ENCODE measurements at regions not wholly inside any gene's neighbourhood (a gene's known extent, or its start where the extent isn't known, plus 50 kb on each side); places are given as distances from the start of the nearest gene placed in this dataset.
"Not testable (repeated sequence)": the region's sequence is repeated elsewhere in the genome, so short reads cannot be mapped to it uniquely, and the experiment has no call there.

GRCh38 chr2:167681234-167682015 lies 566.0 kb downstream of the STK39 start:
- DNase-seq, result no peak

DNA sequence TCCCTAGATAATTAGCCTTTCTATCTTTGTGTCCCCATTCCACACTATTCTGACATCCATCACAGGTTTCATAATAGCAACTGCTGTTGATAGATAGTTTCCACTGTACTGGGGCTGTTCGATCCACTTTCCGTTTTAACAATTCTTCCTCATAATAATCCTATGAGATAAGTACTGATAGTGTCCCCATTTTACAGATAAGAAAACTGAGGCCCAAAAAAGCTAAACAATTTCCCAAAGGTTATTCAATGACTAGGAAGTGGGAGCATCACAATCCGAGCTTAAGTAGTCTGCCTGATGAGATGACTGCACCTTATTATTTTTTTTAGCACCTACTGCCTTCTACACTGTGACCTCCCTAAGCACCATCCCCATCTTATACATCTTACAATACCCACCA lies 569.2 kb downstream of the STK39 start:
- no peak for DNase-seq

- no peak for DNase-seq
Measured at GRCh38 chr2:167675906-167676305, 571.5 kb downstream of the STK39 start.

GRCh38 chr2:167670588-167670987 lies 576.8 kb downstream of the STK39 start:
- DNase-seq, result no peak

DNA sequence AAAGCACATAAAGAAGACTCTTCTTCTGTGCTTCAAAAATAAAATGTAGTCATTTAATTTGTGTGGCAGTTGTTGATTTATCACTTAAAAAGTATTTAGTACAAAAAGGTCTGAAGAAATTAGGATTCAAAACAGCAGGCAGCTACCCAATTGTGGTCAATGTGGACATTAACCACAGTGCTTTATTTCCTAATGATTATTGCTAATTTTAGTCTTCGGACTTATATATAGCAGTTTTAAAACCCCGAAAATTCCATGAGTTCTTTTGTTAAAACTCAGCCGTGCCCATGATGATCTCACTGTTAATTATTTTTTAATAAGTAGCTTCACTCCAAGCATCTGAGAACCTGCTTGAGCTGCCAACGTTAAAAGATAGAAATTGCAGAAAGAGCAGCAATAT lies 594.3 kb downstream of the STK39 start:
- DNase-seq, result no peak

DNA sequence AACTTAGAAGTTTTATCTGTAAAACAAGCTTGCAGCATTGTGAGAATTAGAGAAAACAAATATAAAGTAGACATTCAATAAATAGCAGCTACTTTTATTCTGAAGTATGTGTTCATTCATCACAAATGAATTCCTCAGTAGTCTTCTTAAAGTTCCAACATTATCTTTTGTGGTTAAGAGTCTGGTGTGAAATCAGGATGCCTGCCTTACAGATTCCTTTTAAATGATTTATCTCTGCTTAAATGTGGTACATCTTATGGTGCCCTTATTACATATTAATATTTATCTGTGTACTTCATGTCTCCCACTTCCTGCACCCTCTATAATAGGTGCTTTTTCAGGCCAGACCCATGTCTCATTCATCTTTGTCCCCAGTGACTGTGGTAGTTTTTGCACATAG lies 595.0 kb downstream of the STK39 start:
- DNase-seq, result no peak

DNA sequence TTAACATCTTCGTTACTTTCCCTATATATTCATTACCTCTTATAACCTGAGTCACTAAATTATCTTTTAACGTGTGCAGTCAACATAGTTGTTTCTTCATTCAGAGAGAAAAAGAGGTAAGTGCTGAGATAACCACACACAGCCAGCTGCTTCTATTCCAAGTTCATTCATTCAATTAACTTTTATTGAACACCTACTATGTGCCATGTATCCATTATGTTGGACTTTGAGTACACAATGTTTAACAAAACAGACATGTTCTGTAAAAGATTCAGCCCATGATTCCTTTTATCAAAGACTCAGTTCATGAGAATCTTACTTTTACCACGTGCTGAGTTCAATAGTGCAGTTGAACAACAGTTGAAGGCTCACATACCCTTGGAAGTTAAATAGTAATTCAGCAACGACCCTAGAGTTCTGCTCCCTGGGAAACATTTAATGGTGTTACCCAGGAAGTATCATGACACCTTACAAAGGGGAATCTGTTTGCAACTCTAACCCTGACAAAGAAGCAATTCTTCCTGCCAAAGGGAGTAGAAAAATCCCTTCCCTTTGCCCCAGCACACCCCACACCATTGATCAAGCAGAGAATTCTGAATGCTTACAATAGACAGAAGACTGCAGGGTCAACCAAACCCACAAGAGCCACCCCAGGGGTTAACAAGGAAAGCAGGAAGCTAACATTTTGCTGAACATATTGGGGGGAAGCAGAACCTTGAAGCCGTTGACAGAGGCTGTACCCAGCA lies 595.8 kb downstream of the STK39 start:
- DNase-seq, result no peak

GRCh38 chr2:167646557-167646956 lies 600.8 kb downstream of the STK39 start:
- DNase-seq, result no peak

DNA sequence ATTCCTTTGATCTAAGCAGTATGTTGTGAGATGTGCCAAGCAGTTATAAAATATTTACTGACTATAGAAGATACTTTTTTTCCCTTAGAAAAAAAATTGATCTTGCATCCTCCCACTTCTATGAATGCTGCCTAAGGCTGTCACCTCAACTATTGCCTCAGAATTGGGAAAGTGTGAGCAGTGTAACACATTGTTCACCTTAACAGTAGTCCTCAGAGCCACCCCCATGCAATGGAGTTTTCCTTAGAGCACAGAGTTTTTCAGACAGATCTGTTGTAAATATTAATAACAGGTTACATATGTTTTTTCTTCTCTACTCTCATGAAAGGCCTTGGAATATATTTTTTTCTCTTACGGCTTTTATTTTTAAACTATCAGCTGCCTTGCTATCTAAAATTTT lies 607.3 kb downstream of the STK39 start:
- no peak for DNase-seq

DNA sequence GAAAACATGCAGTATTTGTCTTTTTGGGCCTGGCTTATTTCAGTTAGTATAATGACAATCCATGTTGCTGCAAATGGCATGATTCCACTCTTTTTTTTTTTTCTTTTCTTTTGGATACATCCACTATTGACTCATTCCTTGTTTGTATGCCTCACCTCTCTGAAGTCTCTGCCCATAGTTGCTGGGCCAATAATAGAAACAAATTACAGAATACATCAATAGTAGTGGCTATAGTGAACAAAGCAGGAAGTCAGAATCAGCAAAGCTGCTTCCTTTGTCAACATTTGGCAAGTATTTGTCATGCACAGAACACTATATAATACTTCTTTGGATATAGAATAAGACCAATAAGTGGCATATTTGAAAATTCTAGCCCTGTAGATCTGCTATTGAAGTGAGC lies 609.7 kb downstream of the STK39 start:
- DNase-seq, result no peak

- not testable (repeated sequence) for DNase-seq
Measured at GRCh38 chr2:167632271-167632670, 615.1 kb downstream of the STK39 start.

GRCh38 chr2:167626961-167627360 lies 620.4 kb downstream of the STK39 start:
- no peak for DNase-seq

DNA sequence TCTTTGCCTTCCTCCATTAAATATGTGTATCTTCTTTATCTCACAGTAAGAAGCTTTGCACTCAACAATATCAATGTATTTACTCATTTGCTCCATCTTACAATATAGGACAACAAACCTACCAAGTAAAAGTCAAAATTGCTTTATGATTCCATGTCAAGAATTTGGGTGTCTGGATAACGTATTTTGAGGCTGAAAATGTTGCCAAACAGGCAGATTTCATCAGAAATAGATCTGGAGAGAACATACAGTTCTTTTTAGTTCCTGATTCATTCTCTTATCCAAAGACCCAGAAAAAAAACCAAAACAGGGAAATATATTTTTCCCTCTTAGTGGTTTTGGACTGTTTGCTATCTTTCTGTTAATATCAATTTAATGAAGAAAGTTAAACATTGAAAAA lies 621.1 kb downstream of the STK39 start:
- no peak for DNase-seq

GRCh38 chr2:167616997-167617396 lies 630.4 kb downstream of the STK39 start:
- DNase-seq, result no peak

- no peak for DNase-seq
Measured at GRCh38 chr2:167613471-167613870, 633.9 kb downstream of the STK39 start.

DNA sequence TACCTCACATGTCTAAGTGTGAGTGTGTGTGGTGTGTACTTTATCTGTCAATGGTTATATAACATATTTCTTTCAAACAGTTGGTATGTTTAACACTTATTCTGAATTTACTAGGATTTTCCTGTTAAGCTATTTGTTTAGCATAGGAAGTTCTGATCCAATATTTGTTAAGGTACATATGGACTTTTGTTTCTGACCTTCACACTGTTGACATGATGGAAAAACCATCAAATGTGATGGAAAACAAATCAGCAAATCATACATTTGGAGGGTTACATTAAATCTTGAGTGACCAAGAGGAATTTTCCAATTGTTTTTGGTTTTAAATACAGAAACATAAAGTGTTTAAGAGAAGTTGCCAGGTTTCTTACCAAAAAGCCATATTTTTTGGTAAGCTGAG lies 638.9 kb downstream of the STK39 start:
- no peak for DNase-seq

DNA sequence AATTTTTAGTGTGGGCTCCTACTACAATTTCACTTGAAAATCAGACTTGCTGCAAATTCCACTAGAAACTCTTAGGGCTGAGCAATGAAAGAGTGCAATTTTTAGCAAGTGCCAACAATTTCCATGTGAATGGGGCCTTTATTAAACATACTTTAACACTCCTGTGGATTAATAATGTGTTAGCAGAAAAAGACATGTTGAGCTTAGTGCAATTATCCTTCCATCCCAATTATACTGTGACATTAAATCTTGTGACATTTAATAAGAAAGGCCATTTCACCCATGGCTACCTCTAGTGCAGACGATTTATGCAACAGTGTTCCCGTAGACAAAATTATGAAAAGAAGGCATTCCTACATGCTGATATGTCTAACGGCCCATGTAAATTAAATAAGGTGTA lies 639.7 kb downstream of the STK39 start:
- no peak for DNase-seq

DNA sequence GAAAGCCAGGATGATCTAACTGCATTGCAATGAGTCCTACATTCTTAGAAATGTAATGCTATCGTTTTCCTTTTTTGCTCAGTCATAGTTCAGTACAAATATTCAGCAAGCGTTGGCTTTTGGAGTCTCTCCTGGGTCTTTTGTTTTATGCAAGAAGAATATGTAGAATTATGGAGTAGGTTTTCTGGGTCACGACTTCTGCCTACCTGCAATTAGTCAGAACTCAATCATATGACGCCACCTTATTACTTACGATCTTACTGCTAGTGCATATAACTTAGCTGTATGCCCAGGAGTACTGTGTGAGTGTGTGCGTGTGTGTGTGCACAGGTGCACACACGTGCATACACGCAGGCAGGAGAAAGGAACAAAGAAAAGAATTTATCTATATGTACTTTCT lies 640.2 kb downstream of the STK39 start:
- DNase-seq, result no peak

- DNase-seq, result no peak
Measured at GRCh38 chr2:167602122-167602521, 645.3 kb downstream of the STK39 start.

- DNase-seq, result no peak
Measured at GRCh38 chr2:167599219-167599618, 648.2 kb downstream of the STK39 start.

GRCh38 chr2:167595839-167596471 lies 651.4 kb downstream of the STK39 start:
- DNase-seq, result no peak

- no peak for DNase-seq
Measured at GRCh38 chr2:167595021-167595420, 652.4 kb downstream of the STK39 start.

DNA sequence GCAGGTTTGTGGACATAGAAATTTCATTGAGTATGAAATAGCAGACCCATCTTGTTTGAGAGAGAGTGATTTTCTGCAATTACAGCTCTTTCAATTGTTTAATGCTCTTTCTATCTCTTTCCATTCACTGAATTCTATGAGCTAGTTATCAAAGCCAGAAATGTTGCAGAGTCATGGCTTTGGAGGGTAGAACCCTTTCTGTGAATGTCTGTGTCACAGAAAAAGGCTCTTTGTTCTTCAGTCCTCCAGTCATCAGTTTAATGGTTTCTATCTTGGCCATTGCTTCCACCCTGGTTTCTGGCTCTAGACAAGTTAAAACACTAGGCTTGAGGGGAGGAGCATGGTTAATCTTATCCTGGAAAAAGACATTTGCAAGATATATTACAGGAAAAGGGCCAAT lies 655.0 kb downstream of the STK39 start:
- DNase-seq, result no peak
